ENCODE measurements at regions not wholly inside any gene's neighbourhood (a gene's known extent, or its start where the extent isn't known, plus 50 kb on each side); places are given as distances from the start of the nearest gene placed in this dataset.
"Not testable (repeated sequence)": the region's sequence is repeated elsewhere in the genome, so short reads cannot be mapped to it uniquely, and the experiment has no call there.

- no peak for DNase-seq (ENCODE audit: low read depth in 2 of 2)
Observed at GRCh38 chr2:34316788-34317187, 717.7 kb upstream of the FAM98A start.

- no peak for DNase-seq (ENCODE audit: low read depth in 2 of 2)
Observed at GRCh38 chr2:34311816-34312215, 712.7 kb upstream of the FAM98A start.

GRCh38 chr2:34308140-34308539 is 709.0 kb upstream of the FAM98A start:
- DNase-seq (ENCODE audit: low read depth in 2 of 2) = no peak

GRCh38 chr2:34307636-34308035 is 708.5 kb upstream of the FAM98A start:
- no peak for DNase-seq (ENCODE audit: low read depth in 2 of 2)

GRCh38 chr2:34306745-34307144 is 707.6 kb upstream of the FAM98A start:
- no peak for DNase-seq (ENCODE audit: low read depth in 2 of 2)

GRCh38 chr2:34305587-34305986 is 706.5 kb upstream of the FAM98A start:
- DNase-seq (ENCODE audit: low read depth in 2 of 2) = no peak

- DNase-seq (ENCODE audit: low read depth in 2 of 2) = no peak
Observed at GRCh38 chr2:34294961-34295360, 695.9 kb upstream of the FAM98A start.

GRCh38 chr2:34291076-34291475 is 692.0 kb upstream of the FAM98A start:
- no peak for DNase-seq (ENCODE audit: low read depth in 2 of 2)

- DNase-seq (ENCODE audit: low read depth in 2 of 2) = no peak
Observed at GRCh38 chr2:34288016-34288415, 688.9 kb upstream of the FAM98A start.

- no peak for DNase-seq (ENCODE audit: low read depth in 2 of 2)
Observed at GRCh38 chr2:34280606-34281005, 681.5 kb upstream of the FAM98A start.

GRCh38 chr2:34266908-34267697 is 668.0 kb upstream of the FAM98A start:
- DNase-seq (ENCODE audit: low read depth in 2 of 2) = no peak

- no peak for DNase-seq (ENCODE audit: low read depth in 2 of 2)
Observed at GRCh38 chr2:34261701-34262100, 662.6 kb upstream of the FAM98A start.

- DNase-seq (ENCODE audit: low read depth in 2 of 2) = no peak
Observed at GRCh38 chr2:34254272-34254878, 655.3 kb upstream of the FAM98A start.

GRCh38 chr2:34252111-34252510 is 653.0 kb upstream of the FAM98A start:
- DNase-seq (ENCODE audit: low read depth in 2 of 2) = no peak

- DNase-seq (ENCODE audit: low read depth in 2 of 2) = no peak
Observed at GRCh38 chr2:34251578-34251977, 652.5 kb upstream of the FAM98A start.

- DNase-seq (ENCODE audit: low read depth in 2 of 2) = no peak
Observed at GRCh38 chr2:34244195-34244594, 645.1 kb upstream of the FAM98A start.

- no peak for DNase-seq (ENCODE audit: low read depth in 2 of 2)
Observed at GRCh38 chr2:34242763-34243123, 643.6 kb upstream of the FAM98A start.

GRCh38 chr2:34241905-34242762 is 643.0 kb upstream of the FAM98A start:
- DNase-seq (ENCODE audit: low read depth in 2 of 2) = no peak

- no peak for DNase-seq (ENCODE audit: low read depth in 2 of 2)
Observed at GRCh38 chr2:34239511-34239910, 640.4 kb upstream of the FAM98A start.

GRCh38 chr2:34234823-34235222 is 635.7 kb upstream of the FAM98A start:
- DNase-seq (ENCODE audit: low read depth in 2 of 2) = no peak

GRCh38 chr2:34229998-34230397 is 630.9 kb upstream of the FAM98A start:
- DNase-seq (ENCODE audit: low read depth in 2 of 2) = no peak

- no peak for DNase-seq (ENCODE audit: low read depth in 2 of 2)
Observed at GRCh38 chr2:34215174-34215573, 616.1 kb upstream of the FAM98A start.

- DNase-seq (ENCODE audit: low read depth in 2 of 2) = not testable (repeated sequence)
Observed at GRCh38 chr2:34210382-34210781, 611.3 kb upstream of the FAM98A start.

Data from stimulated activated CD8-positive, alpha-beta memory T cell treated with anti-CD3 and anti-CD28 coated beads, Interleukin-2, amount 100 ng/mL, for 1 hour (primary cell).